GM23248 (cell line): ENCODE measurements at regions not wholly inside any gene's neighbourhood (a gene's known extent, or its start where the extent isn't known, plus 50 kb on each side); places are given as distances from the start of the nearest gene placed in this dataset.

Source experiments
- DNase-seq: peaks from one replicate; pipeline ENCODE4 v3.0.0-alpha.2; 2015
- H2AFZ ChIP-seq: fragments of 200-600 bp; sonication (generic); 2 replicates; pipeline ENCODE4 v1.6.1; 2016; ENCODE audit warnings: antibody characterized with exemption
- H3F3A ChIP-seq: fragments of 200-600 bp; sonication (generic); 2 replicates; pipeline ENCODE4 v1.6.1; 2016; ENCODE audit warnings: mild to moderate bottlenecking, antibody characterized with exemption, mixed run types; ENCODE audit not compliant: insufficient read depth
- H3K27ac ChIP-seq: fragments of 200-600 bp; sonication (generic); 2 replicates; pipeline ENCODE4 v1.5.1; 2016; ENCODE audit warnings: mild to moderate bottlenecking
- H3K27me3 ChIP-seq: fragments of 200-600 bp; sonication (generic); replicated peaks from 2 replicates; pipeline ENCODE4 v1.6.1; 2016; ENCODE audit warnings: mild to moderate bottlenecking; ENCODE audit not compliant: insufficient read depth
- H3K36me3 ChIP-seq: fragments of 200-600 bp; sonication (generic); 2 replicates; pipeline ENCODE4 v1.6.1; 2016; ENCODE audit warnings: low read depth, mild to moderate bottlenecking
- H3K4me1 ChIP-seq: fragments of 200-600 bp; sonication (generic); 2 replicates; pipeline ENCODE4 v1.6.1; 2016; ENCODE audit warnings: mild to moderate bottlenecking; ENCODE audit not compliant: insufficient read depth
- H3K4me2 ChIP-seq: fragments of 200-600 bp; sonication (generic); one replicate; pipeline ENCODE4 v1.6.1; 2016; ENCODE audit warnings: mild to moderate bottlenecking; ENCODE audit not compliant: unreplicated experiment
- H3K4me3 ChIP-seq: fragments of 200-600 bp; sonication (generic); 2 replicates; pipeline ENCODE4 v1.5.1; 2016; ENCODE audit warnings: mild to moderate bottlenecking
- H3K79me2 ChIP-seq: fragments of 200-600 bp; sonication (generic); 2 replicates; pipeline ENCODE4 v1.6.1; 2016; ENCODE audit warnings: mild to moderate bottlenecking; ENCODE audit not compliant: insufficient read depth
- H3K9ac ChIP-seq: fragments of 200-600 bp; sonication (generic); 2 replicates; pipeline ENCODE4 v1.6.1; 2016; ENCODE audit warnings: mild to moderate bottlenecking
- H3K9me2 ChIP-seq: fragments of 200-600 bp; sonication (generic); 2 replicates; pipeline ENCODE4 v1.6.1; 2016; ENCODE audit warnings: mixed run types, mild to moderate bottlenecking, moderate library complexity; ENCODE audit not compliant: insufficient read depth
- H3K9me3 ChIP-seq: fragments of 200-600 bp; sonication (generic); one replicate; pipeline ENCODE4 v1.6.1; 2017; ENCODE audit warnings: low read depth
- H4K20me1 ChIP-seq: fragments of 200-600 bp; sonication (generic); 2 replicates; pipeline ENCODE4 v1.6.0; 2016; ENCODE audit not compliant: insufficient read depth
- EZH2 ChIP-seq: fragments of 200-600 bp; sonication (generic); IDR thresholded peaks from 2 replicates; pipeline ENCODE4 v1.6.1; 2018; ENCODE audit warnings: antibody characterized with exemption, mild to moderate bottlenecking; ENCODE audit not compliant: insufficient read depth, poor library complexity, severe bottlenecking
- EZH2phosphoT487 ChIP-seq: fragments of 200-600 bp; sonication (generic); IDR thresholded peaks from 2 replicates; pipeline ENCODE4 v1.6.1; 2018; ENCODE audit warnings: antibody characterized with exemption, moderate library complexity, mild to moderate bottlenecking, low read depth; ENCODE audit not compliant: insufficient read depth
- WGBS, 2 experiments: methylation state at CpG; one replicate each; pipeline ENCODE4 v1.1.6; 2015 to 2017; ENCODE audit warnings: low lambda C conversion rate in 2 of 2, low coverage in 1 of 2; ENCODE audit errors: missing lambda C conversion rate in 2 of 2; 5-methylcytosine and 5-hydroxymethylcytosine counted together
- in situ Hi-C: fragments of 300-500 bp; cut with MboI; formaldehyde crosslinking; loops from 2 replicates; pipeline ENCODE4 v1.15.0; 2020

- 46 to 50% methylated on average over 8 of the region's 8 CpGs for WGBS, 2 experiments
- no peaks in the 10 kb centered on the region for H3K9me2 ChIP-seq
- H3K9ac ChIP-seq: no peak overlapping the region
Observed at GRCh38 chr20:48564982-48565539, 262.7 kb downstream of the PREX1 start.

GRCh38 chr20:48563191-48563870, 264.5 kb downstream of the PREX1 start:
- no peak overlapping the region for H3K4me2 ChIP-seq
- 74 to 79% methylated on average over 21 of the region's 21 CpGs for WGBS, 2 experiments
- no peaks in the 10 kb centered on the region for H4K20me1 ChIP-seq
- no peak overlapping the region for H3K4me3 ChIP-seq
- H3F3A ChIP-seq: no peaks in the 10 kb centered on the region
- no peak overlapping the region for H2AFZ ChIP-seq
- no peaks in the 10 kb centered on the region for H3K9me2 ChIP-seq
- TF ChIP-seq EZH2 (no peak), EZH2phosphoT487 (no peak)
- H3K36me3 ChIP-seq: no peaks in the 10 kb centered on the region
- no peaks in the 10 kb centered on the region for H3K9me3 ChIP-seq
- no peak overlapping the region for H3K27ac ChIP-seq
- H3K79me2 ChIP-seq: no peaks in the 10 kb centered on the region
- no peak overlapping the region for H3K9ac ChIP-seq
- no peaks in the 10 kb centered on the region for H3K27me3 ChIP-seq
- DNase-seq: no peak
- in situ Hi-C loops: no loop called here
- H3K4me1 ChIP-seq: no peaks in the 10 kb centered on the region

More at GRCh38 chr20:48564982-48565539, 262.7 kb downstream of the PREX1 start:
- Histone ChIP-seq H4K20me1 (no peaks in the 10 kb centered on the region), H3K27ac (no peak overlapping the region), H3K9me3 (no peaks in the 10 kb centered on the region), H2AFZ (no peak overlapping the region), H3F3A (no peaks in the 10 kb centered on the region), H3K4me3 (no peak overlapping the region), H3K27me3 (no peaks in the 10 kb centered on the region), H3K36me3 (no peaks in the 10 kb centered on the region), H3K4me2 (no peak overlapping the region), H3K79me2 (no peaks in the 10 kb centered on the region), H3K4me1 (no peaks in the 10 kb centered on the region)
- in situ Hi-C loops: no loop called here
- no peak for DNase-seq
- TF ChIP-seq EZH2 (no peak), EZH2phosphoT487 (no peak)

GRCh38 chr20:48562586-48563116, 265.1 kb downstream of the PREX1 start:
- Histone ChIP-seq H3K79me2 (no peaks in the 10 kb centered on the region), H3K4me1 (no peaks in the 10 kb centered on the region), H3K9ac (no peak overlapping the region), H2AFZ (no peak overlapping the region), H3K27ac (no peak overlapping the region), H3F3A (no peaks in the 10 kb centered on the region), H3K4me2 (no peak overlapping the region), H3K9me3 (no peaks in the 10 kb centered on the region), H3K36me3 (no peaks in the 10 kb centered on the region), H4K20me1 (no peaks in the 10 kb centered on the region), H3K27me3 (no peaks in the 10 kb centered on the region), H3K4me3 (no peak overlapping the region), H3K9me2 (no peaks in the 10 kb centered on the region)
- no peak for TF ChIP-seq EZH2phosphoT487
- TF ChIP-seq EZH2: no peak
- WGBS, 2 experiments: 14 to 24% methylated on average over 5 of the region's 5 CpGs
- no peak for DNase-seq
- in situ Hi-C loops: no loop called here

- WGBS, 2 experiments: 29 to 34% methylated on average over 4 of the region's 4 CpGs
- Histone ChIP-seq H2AFZ (no peak overlapping the region), H4K20me1 (no peaks in the 10 kb centered on the region), H3K36me3 (no peaks in the 10 kb centered on the region), H3K27ac (no peak overlapping the region), H3K4me2 (no peak overlapping the region), H3K9me2 (no peaks in the 10 kb centered on the region), H3K79me2 (no peaks in the 10 kb centered on the region), H3F3A (no peaks in the 10 kb centered on the region), H3K9ac (no peak overlapping the region), H3K9me3 (no peaks in the 10 kb centered on the region), H3K27me3 (no peaks in the 10 kb centered on the region), H3K4me1 (no peaks in the 10 kb centered on the region), H3K4me3 (no peak overlapping the region)
- no peak for DNase-seq
- in situ Hi-C loops: no loop called here
- no peak for TF ChIP-seq EZH2phosphoT487
- TF ChIP-seq EZH2: no peak
Observed at GRCh38 chr20:48558906-48559305, 268.9 kb downstream of the PREX1 start.
